Upper lobe of left lung (tissue), 4 donors: ENCODE measurements at regions not wholly inside any gene's neighbourhood (a gene's known extent, or its start where the extent isn't known, plus 50 kb on each side); places are given as distances from the start of the nearest gene placed in this dataset.
A peak's percentile ranks its signal among the peaks of the same experiment; 100 is the strongest.
"Not testable (repeated sequence)": the region's sequence is repeated elsewhere in the genome, so short reads cannot be mapped to it uniquely, and the experiment has no call there.

ENCODE experiments used
- EP300 ChIP-seq, 4 donors: sonication (generic); formaldehyde crosslinking; IDR thresholded peaks; one replicate each; pipeline ENCODE4 v1.5.1; 2017; ENCODE audit warnings: antibody characterized with exemption in 4 of 4, control low read depth in 2 of 4
- POLR2A ChIP-seq, 4 donors: fragments of 450-650 bp; IDR thresholded peaks; one replicate each; pipeline ENCODE4 v1.5.1; 2016 to 2017; ENCODE audit warnings: antibody characterized with exemption in 4 of 4, mild to moderate bottlenecking in 2 of 4
- POLR2AphosphoS5 ChIP-seq, 2 donors: sonication (generic); formaldehyde crosslinking; IDR thresholded peaks; one replicate each; pipeline ENCODE4 v1.5.1; 2017; ENCODE audit warnings: antibody characterized with exemption in 2 of 2
- TF ChIP-seq, protein P1 (sequence below), 6 experiments: fragments of 450-650 bp in 4 of 6; fragments of 200-600 bp in 2 of 6; sonication (generic) in 2 of 6; IDR thresholded peaks; one replicate each; pipeline ENCODE4 v1.5.1; 2016 to 2019; ENCODE audit warnings: antibody characterized with exemption in 6 of 6

DNA sequence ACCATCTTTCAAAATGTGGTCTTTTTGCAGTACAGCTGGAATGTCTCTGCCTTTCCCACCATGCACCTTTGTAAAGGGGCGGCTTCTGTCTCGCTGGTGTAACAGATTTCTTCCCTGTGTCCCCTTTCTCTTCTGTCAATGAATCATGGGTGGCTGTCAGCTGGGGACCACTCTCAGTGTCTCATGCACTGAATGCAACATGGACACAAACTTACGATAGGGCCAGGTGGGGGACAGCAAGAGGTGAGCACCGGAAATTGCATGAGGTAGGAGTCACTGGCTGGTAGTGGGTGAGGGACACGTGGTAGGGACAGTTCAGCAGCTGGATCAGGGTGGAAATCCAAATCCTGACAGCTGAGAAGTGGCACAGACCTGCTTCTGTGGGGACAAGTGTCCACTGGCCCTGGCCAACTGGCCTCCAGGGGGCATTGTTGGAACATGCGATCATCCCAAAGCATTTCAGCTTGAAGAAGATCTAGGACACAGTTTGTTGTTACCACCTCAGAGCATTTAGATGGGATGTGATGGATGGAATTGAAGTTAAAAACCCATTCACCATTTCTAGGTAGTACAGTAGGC is 1383.5 kb downstream of the CDH12 start:
- TF ChIP-seq POLR2AphosphoS5, POLR2A, EP300 (IDR thresholded peaks at IDR 0.05): not testable (repeated sequence)
- TF ChIP-seq, protein P1, sequence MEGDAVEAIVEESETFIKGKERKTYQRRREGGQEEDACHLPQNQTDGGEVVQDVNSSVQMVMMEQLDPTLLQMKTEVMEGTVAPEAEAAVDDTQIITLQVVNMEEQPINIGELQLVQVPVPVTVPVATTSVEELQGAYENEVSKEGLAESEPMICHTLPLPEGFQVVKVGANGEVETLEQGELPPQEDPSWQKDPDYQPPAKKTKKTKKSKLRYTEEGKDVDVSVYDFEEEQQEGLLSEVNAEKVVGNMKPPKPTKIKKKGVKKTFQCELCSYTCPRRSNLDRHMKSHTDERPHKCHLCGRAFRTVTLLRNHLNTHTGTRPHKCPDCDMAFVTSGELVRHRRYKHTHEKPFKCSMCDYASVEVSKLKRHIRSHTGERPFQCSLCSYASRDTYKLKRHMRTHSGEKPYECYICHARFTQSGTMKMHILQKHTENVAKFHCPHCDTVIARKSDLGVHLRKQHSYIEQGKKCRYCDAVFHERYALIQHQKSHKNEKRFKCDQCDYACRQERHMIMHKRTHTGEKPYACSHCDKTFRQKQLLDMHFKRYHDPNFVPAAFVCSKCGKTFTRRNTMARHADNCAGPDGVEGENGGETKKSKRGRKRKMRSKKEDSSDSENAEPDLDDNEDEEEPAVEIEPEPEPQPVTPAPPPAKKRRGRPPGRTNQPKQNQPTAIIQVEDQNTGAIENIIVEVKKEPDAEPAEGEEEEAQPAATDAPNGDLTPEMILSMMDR (IDR thresholded peaks at IDR 0.05), result peak in 1 of 6 experiments; percentile 11
